Activated T-cell treated with anti-CD3 and anti-CD28 coated beads, Interleukin-2, amount 50 U/mL, for 24 hours (primary cell): ENCODE measurements at regions not wholly inside any gene's neighbourhood (a gene's known extent, or its start where the extent isn't known, plus 50 kb on each side); places are given as distances from the start of the nearest gene placed in this dataset.
"Not testable (repeated sequence)": the region's sequence is repeated elsewhere in the genome, so short reads cannot be mapped to it uniquely, and the experiment has no call there.

Source experiments
- DNase-seq: peaks from one replicate; pipeline ENCODE4 v3.0.0-alpha.2; 2020
- H3K27ac Mint-ChIP-seq: 2 replicates; pipeline ENCODE4 v1.8.0; 2020; ENCODE audit warnings: mild to moderate bottlenecking, mixed read lengths
- H3K27me3 Mint-ChIP-seq: 2 replicates; pipeline ENCODE4 v1.8.0; 2020; ENCODE audit warnings: mixed read lengths
- H3K36me3 Mint-ChIP-seq: 2 replicates; pipeline ENCODE4 v1.8.0; 2020; ENCODE audit warnings: low read depth, mixed read lengths
- H3K4me1 Mint-ChIP-seq: 2 replicates; pipeline ENCODE4 v1.8.0; 2020; ENCODE audit warnings: low read depth, mixed read lengths
- H3K4me3 Mint-ChIP-seq: 2 replicates; pipeline ENCODE4 v1.8.0; 2020; ENCODE audit warnings: mild to moderate bottlenecking, moderate library complexity, mixed read lengths
- H3K9me3 Mint-ChIP-seq: 2 replicates; pipeline ENCODE4 v1.8.0; 2020; ENCODE audit warnings: mixed read lengths

GRCh38 chr14:106269451-106270204, 743.2 kb downstream of the TMEM121 start:
- H3K27ac Mint-ChIP-seq: no peak overlapping the region
- H3K4me1 Mint-ChIP-seq: peaks cover 11% of the 10 kb centered on the region
- peaks cover 18% of the 10 kb centered on the region for H3K27me3 Mint-ChIP-seq
- no peaks in the 10 kb centered on the region for H3K9me3 Mint-ChIP-seq
- no peak overlapping the region for H3K4me3 Mint-ChIP-seq
- H3K36me3 Mint-ChIP-seq: no peaks in the 10 kb centered on the region
- DNase-seq: no peak

- DNase-seq, H3K36me3 Mint-ChIP-seq, H3K4me3 Mint-ChIP-seq, H3K9me3 Mint-ChIP-seq, H3K27ac Mint-ChIP-seq: not testable (repeated sequence)
- H3K4me1 Mint-ChIP-seq: peaks cover 11% of the 10 kb centered on the region
- H3K27me3 Mint-ChIP-seq: peaks cover 20% of the 10 kb centered on the region
Measured at GRCh38 chr14:106270476-106271121, 744.2 kb downstream of the TMEM121 start.

- Mint-ChIP-seq H3K4me3 (no peak overlapping the region), H3K27ac (peak overlapping the region; percentile 30), H3K9me3 (no peaks in the 10 kb centered on the region), H3K36me3 (no peaks in the 10 kb centered on the region), H3K27me3 (peaks cover 33% of the 10 kb centered on the region), H3K4me1 (peaks cover 19% of the 10 kb centered on the region)
- no peak for DNase-seq
Measured at GRCh38 chr14:106276326-106277267, 750.2 kb downstream of the TMEM121 start.

- Mint-ChIP-seq H3K36me3 (no peaks in the 10 kb centered on the region), H3K4me3 (no peak overlapping the region), H3K9me3 (no peaks in the 10 kb centered on the region), H3K27me3 (peaks cover 33% of the 10 kb centered on the region), H3K27ac (no peak overlapping the region), H3K4me1 (peaks cover 19% of the 10 kb centered on the region)
- DNase-seq: peak; percentile 59
Measured at GRCh38 chr14:106277503-106277902, 751.1 kb downstream of the TMEM121 start.

GRCh38 chr14:106280876-106281275, 754.5 kb downstream of the TMEM121 start:
- no peak for DNase-seq
- Mint-ChIP-seq H3K27ac (no peak overlapping the region), H3K27me3 (peaks cover 24% of the 10 kb centered on the region), H3K9me3 (no peaks in the 10 kb centered on the region), H3K4me3 (no peak overlapping the region), H3K36me3 (no peaks in the 10 kb centered on the region), H3K4me1 (peaks cover 17% of the 10 kb centered on the region)

GRCh38 chr14:106286697-106287290, 760.4 kb downstream of the TMEM121 start:
- DNase-seq: peak; percentile 45
- Mint-ChIP-seq H3K27ac (no peak overlapping the region), H3K9me3 (no peaks in the 10 kb centered on the region), H3K36me3 (no peaks in the 10 kb centered on the region), H3K4me3 (no peak overlapping the region), H3K27me3 (peaks cover 28% of the 10 kb centered on the region), H3K4me1 (no peaks in the 10 kb centered on the region)

GRCh38 chr14:106287506-106287905, 761.1 kb downstream of the TMEM121 start:
- H3K4me1 Mint-ChIP-seq: no peaks in the 10 kb centered on the region
- no peak overlapping the region for H3K4me3 Mint-ChIP-seq
- DNase-seq: no peak
- no peak overlapping the region for H3K27ac Mint-ChIP-seq
- H3K36me3 Mint-ChIP-seq: no peaks in the 10 kb centered on the region
- H3K27me3 Mint-ChIP-seq: peaks cover 28% of the 10 kb centered on the region
- H3K9me3 Mint-ChIP-seq: no peaks in the 10 kb centered on the region

- no peak overlapping the region for H3K4me3 Mint-ChIP-seq
- no peak for DNase-seq
- no peak overlapping the region for H3K27ac Mint-ChIP-seq
- no peaks in the 10 kb centered on the region for H3K36me3 Mint-ChIP-seq
- H3K27me3 Mint-ChIP-seq: peaks cover 52% of the 10 kb centered on the region
- H3K9me3 Mint-ChIP-seq: no peaks in the 10 kb centered on the region
- H3K4me1 Mint-ChIP-seq: peaks cover 2% of the 10 kb centered on the region
Measured at GRCh38 chr14:106291626-106292025, 765.2 kb downstream of the TMEM121 start.

GRCh38 chr14:106294324-106294723, 767.9 kb downstream of the TMEM121 start:
- Mint-ChIP-seq H3K4me3 (no peak overlapping the region), H3K4me1 (peaks cover 2% of the 10 kb centered on the region), H3K9me3 (no peaks in the 10 kb centered on the region), H3K27ac (no peak overlapping the region), H3K27me3 (peaks cover 60% of the 10 kb centered on the region), H3K36me3 (no peaks in the 10 kb centered on the region)
- no peak for DNase-seq

- H3K27me3 Mint-ChIP-seq: peaks cover 16% of the 10 kb centered on the region
- peaks cover 18% of the 10 kb centered on the region for H3K4me1 Mint-ChIP-seq
- not testable (repeated sequence) for H3K36me3 Mint-ChIP-seq, DNase-seq, H3K4me3 Mint-ChIP-seq, H3K9me3 Mint-ChIP-seq
- peak overlapping the region; percentile 50 for H3K27ac Mint-ChIP-seq
Measured at GRCh38 chr14:106300951-106301510, 774.6 kb downstream of the TMEM121 start.

GRCh38 chr14:106301609-106302008, 775.2 kb downstream of the TMEM121 start:
- H3K27me3 Mint-ChIP-seq: peaks cover 15% of the 10 kb centered on the region
- H3K4me3 Mint-ChIP-seq, H3K9me3 Mint-ChIP-seq, DNase-seq, H3K36me3 Mint-ChIP-seq: not testable (repeated sequence)
- H3K4me1 Mint-ChIP-seq: peaks cover 18% of the 10 kb centered on the region
- peak overlapping the region; percentile 50 for H3K27ac Mint-ChIP-seq

GRCh38 chr14:106302661-106303060, 776.3 kb downstream of the TMEM121 start:
- Mint-ChIP-seq H3K27me3 (peaks cover 11% of the 10 kb centered on the region), H3K4me1 (peaks cover 18% of the 10 kb centered on the region), H3K4me3 (no peak overlapping the region), H3K27ac (no peak overlapping the region), H3K36me3 (no peaks in the 10 kb centered on the region), H3K9me3 (no peaks in the 10 kb centered on the region)
- DNase-seq: no peak

GRCh38 chr14:106304271-106304670, 777.9 kb downstream of the TMEM121 start:
- no peak overlapping the region for H3K4me3 Mint-ChIP-seq
- peaks cover 18% of the 10 kb centered on the region for H3K4me1 Mint-ChIP-seq
- H3K9me3 Mint-ChIP-seq: no peaks in the 10 kb centered on the region
- peaks cover 5% of the 10 kb centered on the region for H3K27me3 Mint-ChIP-seq
- no peak for DNase-seq
- H3K27ac Mint-ChIP-seq: no peak overlapping the region
- no peaks in the 10 kb centered on the region for H3K36me3 Mint-ChIP-seq

GRCh38 chr14:106308839-106309389, 782.5 kb downstream of the TMEM121 start:
- Mint-ChIP-seq H3K27me3 (peaks cover 12% of the 10 kb centered on the region), H3K4me1 (no peaks in the 10 kb centered on the region), H3K4me3 (no peak overlapping the region), H3K27ac (no peak overlapping the region), H3K36me3 (no peaks in the 10 kb centered on the region), H3K9me3 (no peaks in the 10 kb centered on the region)
- DNase-seq: peak; percentile 88
